IMR-90 (cell line): ENCODE measurements at regions not wholly inside any gene's neighbourhood (a gene's known extent, or its start where the extent isn't known, plus 50 kb on each side); places are given as distances from the start of the nearest gene placed in this dataset.

Experiments
- ATAC-seq: fragments of 200-7000 bp; cut with Tn5 transposase; 2 replicates; pipeline ENCODE4 v1.9.1; 2020; ENCODE audit warnings: low read depth, mild to moderate bottlenecking, moderate library complexity
- BruUV-seq: library from RNA; stranded (reverse); fragments of 400-500 nt; replicated peaks from 2 replicates; lab custom pipeline; 2021; lab: Mats Ljungman, UMichigan
- CTCF ChIA-PET: fragments of 300-600 bp; formaldehyde crosslinking; extraction: SDS; loops from one replicate; lab custom pipeline; 2021; ENCODE audit warnings: antibody characterized with exemption; lab: Yijun Ruan, JAX
- POLR2A ChIA-PET: fragments of 300-600 bp; sonication (Branson Sonifier 250); formaldehyde crosslinking; loops from one replicate; lab custom pipeline; 2022; ENCODE audit warnings: antibody characterized with exemption; ENCODE audit not compliant: unreplicated experiment; lab: Charles Lee
- DNase-seq: peaks from one replicate; pipeline ENCODE4 v3.0.0; 2013
- H2AFZ ChIP-seq: replicated peaks from 2 replicates; pipeline ENCODE3; 2013; ENCODE audit warnings: low read length, mild to moderate bottlenecking; ENCODE audit not compliant: poor library complexity
- H2AK5ac ChIP-seq: 2 replicates; pipeline ENCODE4 v1.6.1; 2013; ENCODE audit warnings: low read depth, low read length, inconsistent platforms
- H2AK9ac ChIP-seq: replicated peaks from 2 replicates; pipeline ENCODE3; 2013; ENCODE audit warnings: mild to moderate bottlenecking, low read depth, low read length, moderate library complexity; ENCODE audit not compliant: poor library complexity
- H2BK120ac ChIP-seq: 2 replicates; pipeline ENCODE4 v1.6.1; 2013; ENCODE audit warnings: low read depth, low read length, inconsistent platforms
- H2BK15ac ChIP-seq: 3 replicates; pipeline ENCODE4 v1.6.1; 2013; ENCODE audit warnings: low read depth, low read length, inconsistent platforms
- H2BK20ac ChIP-seq: 2 replicates; pipeline ENCODE4 v1.6.1; 2013; ENCODE audit warnings: low read depth, mild to moderate bottlenecking, inconsistent platforms, low read length, moderate library complexity
- H2BK5ac ChIP-seq: 2 replicates; pipeline ENCODE4 v1.6.1; 2013; ENCODE audit warnings: mild to moderate bottlenecking, low read depth, low read length, inconsistent platforms; ENCODE audit not compliant: poor library complexity, severe bottlenecking
- H3K14ac ChIP-seq: replicated peaks from 2 replicates; pipeline ENCODE4 v1.6.1; 2013; ENCODE audit warnings: low read depth, low read length, inconsistent platforms
- H3K18ac ChIP-seq: 2 replicates; pipeline ENCODE4 v1.6.1; 2013; ENCODE audit warnings: low read depth, low read length, control low read depth
- H3K23ac ChIP-seq: 2 replicates; pipeline ENCODE4 v1.6.1; 2013; ENCODE audit warnings: low read depth, low read length, inconsistent platforms
- H3K27ac ChIP-seq: 2 replicates; pipeline ENCODE4 v1.5.1; 2013; ENCODE audit warnings: mild to moderate bottlenecking, control low read depth, low read length; ENCODE audit not compliant: insufficient read depth
- H3K27me3 ChIP-seq: 2 replicates; pipeline ENCODE4 v1.6.1; 2013; ENCODE audit warnings: low read length; ENCODE audit not compliant: control insufficient read depth, insufficient read depth
- H3K36me3 ChIP-seq: 2 replicates; pipeline ENCODE4 v1.6.1; 2013; ENCODE audit warnings: low read length, mixed read lengths; ENCODE audit not compliant: control insufficient read depth, insufficient read depth
- H3K4ac ChIP-seq: 2 replicates; pipeline ENCODE4 v1.6.1; 2013; ENCODE audit warnings: low read depth, low read length, inconsistent platforms
- H3K4me1 ChIP-seq: 2 replicates; pipeline ENCODE4 v1.6.1; 2013; ENCODE audit warnings: low read length, mixed read lengths; ENCODE audit not compliant: control insufficient read depth, insufficient read depth
- H3K4me2 ChIP-seq: 2 replicates; pipeline ENCODE4 v1.6.1; 2013; ENCODE audit warnings: low read depth, mild to moderate bottlenecking, control low read depth, low read length, moderate library complexity
- H3K4me3 ChIP-seq: 2 replicates; pipeline ENCODE4 v1.5.1; 2013; ENCODE audit warnings: low read depth, mild to moderate bottlenecking, control low read depth, low read length, moderate library complexity; ENCODE audit not compliant: insufficient read depth
- H3K56ac ChIP-seq: 2 replicates; pipeline ENCODE4 v1.6.1; 2013; ENCODE audit warnings: low read length, inconsistent platforms; ENCODE audit not compliant: insufficient read depth; ENCODE audit errors: extremely low read depth
- H3K79me1 ChIP-seq, 2 experiments: 2 replicates each; pipeline ENCODE4 v1.6.1; 2013; ENCODE audit warnings: low read length in 2 of 2, inconsistent platforms in 1 of 2, low read depth in 1 of 2
- H3K9ac ChIP-seq: 2 replicates; pipeline ENCODE4 v1.6.1; 2013; ENCODE audit warnings: low read depth, low read length, control low read depth
- H3K9me1 ChIP-seq: 2 replicates; pipeline ENCODE4 v1.6.1; 2013; ENCODE audit warnings: low read length, inconsistent platforms; ENCODE audit not compliant: insufficient read depth
- H3K9me3 ChIP-seq: 2 replicates; pipeline ENCODE4 v1.6.1; 2013; ENCODE audit warnings: low read length; ENCODE audit not compliant: control insufficient read depth, insufficient read depth
- H4K20me1 ChIP-seq: 2 replicates; pipeline ENCODE4 v1.6.1; 2013; ENCODE audit warnings: low read length, inconsistent platforms; ENCODE audit not compliant: insufficient read depth
- H4K5ac ChIP-seq: 2 replicates; pipeline ENCODE4 v1.6.1; 2013; ENCODE audit warnings: mild to moderate bottlenecking, low read depth, low read length, control low read depth
- H4K8ac ChIP-seq, 2 experiments: 2 replicates each; pipeline ENCODE4 v1.6.1; 2013; ENCODE audit warnings: low read depth in 2 of 2, low read length in 2 of 2, control low read depth in 1 of 2, inconsistent platforms in 1 of 2
- H4K91ac ChIP-seq: 2 replicates; pipeline ENCODE4 v1.6.1; 2013; ENCODE audit warnings: low read depth, low read length, inconsistent platforms; ENCODE audit not compliant: insufficient read depth
- CEBPB ChIP-seq: IDR thresholded peaks from 2 replicates; pipeline ENCODE4 v1.6.1; 2012; ENCODE audit warnings: low read depth, low read length, improper control_type of control experiment
- MXI1 ChIP-seq: IDR thresholded peaks from 2 replicates; pipeline ENCODE4 v1.6.1; 2012; ENCODE audit warnings: low read depth, mild to moderate bottlenecking, low read length, moderate library complexity, borderline replicate concordance
- USF2 ChIP-seq: fragments of 150-350 bp; IDR thresholded peaks from 2 replicates; pipeline ENCODE4 v1.6.1; 2017; ENCODE audit warnings: mild to moderate bottlenecking, antibody characterized with exemption, low read length, low read depth
- WGBS, 2 experiments: methylation state at CpG; one replicate each; pipeline versions ENCODE4 v1.1.5 to v1.1.7; 2013; ENCODE audit warnings: missing lambda C conversion rate in 2 of 2; ENCODE audit not compliant: insufficient read length in 1 of 2; ENCODE audit errors: extremely low coverage in 2 of 2; 5-methylcytosine and 5-hydroxymethylcytosine counted together
- dilution Hi-C: fragments of 300-500 bp; cut with HindIII; formaldehyde crosslinking; loops from one replicate; pipeline ENCODE4 v1.14.3; 2018; ENCODE audit warnings: low sequenced_read_pairs; ENCODE audit not compliant: unreplicated experiment
- in situ Hi-C: fragments of 300-500 bp; cut with MboI; formaldehyde crosslinking; loops from 3 replicates; pipeline ENCODE4 v1.14.3; 2019; ENCODE audit warnings: low sequenced_read_pairs, inconsistent platforms, mixed read lengths
- intact Hi-C: fragments of 100-400 bp; cut with micrococcal nuclease; formaldehyde crosslinking; loops from 2 replicates; pipeline ENCODE4 v1.10.0; 2022

GRCh38 chr13:77390391-77390790, 63.5 kb upstream of the MYCBP2 start:
- peaks cover 6% of the 10 kb centered on the region; the same call in 1 of the 2 replicates for H3K4me1 ChIP-seq
- H4K91ac ChIP-seq: no peak overlapping the region
- in situ Hi-C loops (no loop called here), intact Hi-C loops (no loop called here), dilution Hi-C loops (no loop called here)
- no peak overlapping the region for H2BK20ac ChIP-seq
- no peak overlapping the region for H4K8ac ChIP-seq
- H2AFZ ChIP-seq: no peak overlapping the region
- no CpG with 5 or more reads among the region's 3 CpGs for WGBS, 2 experiments
- H2BK15ac ChIP-seq: no peak overlapping the region
- H3K9me1 ChIP-seq: peaks cover 2% of the 10 kb centered on the region; the same call in 1 of the 2 replicates
- POLR2A ChIA-PET: no interaction called here
- H3K79me1 ChIP-seq: no peaks in the 10 kb centered on the region
- ATAC-seq (no peak), DNase-seq (no peak)
- H2AK5ac ChIP-seq: no peak overlapping the region
- BruUV-seq: no TSS peak
- H2AK9ac ChIP-seq: no peak overlapping the region
- H3K27ac ChIP-seq: no peak overlapping the region
- no peak overlapping the region for H4K5ac ChIP-seq
- H3K4me3 ChIP-seq: no peak overlapping the region
- H3K9me3 ChIP-seq: no peaks in the 10 kb centered on the region
- H3K18ac ChIP-seq: no peak overlapping the region
- H2BK5ac ChIP-seq: no peak overlapping the region
- no peak overlapping the region for H3K9ac ChIP-seq
- no peaks in the 10 kb centered on the region for H4K20me1 ChIP-seq
- no peak overlapping the region for H3K23ac ChIP-seq
- no peak overlapping the region for H3K56ac ChIP-seq
- no peaks in the 10 kb centered on the region for H3K36me3 ChIP-seq
- no peak overlapping the region for H3K4ac ChIP-seq
- H2BK120ac ChIP-seq: no peak overlapping the region
- TF ChIP-seq CEBPB (no peak), USF2 (no peak), MXI1 (no peak)
- H3K4me2 ChIP-seq: no peak overlapping the region
- no peak overlapping the region for H3K14ac ChIP-seq
- CTCF ChIA-PET: no interaction called here
- peaks cover 2% of the 10 kb centered on the region; the same call in 1 of the 2 replicates for H3K27me3 ChIP-seq
